ENCODE measurements at regions not wholly inside any gene's neighbourhood (a gene's known extent, or its start where the extent isn't known, plus 50 kb on each side); places are given as distances from the start of the nearest gene placed in this dataset.

DNA sequence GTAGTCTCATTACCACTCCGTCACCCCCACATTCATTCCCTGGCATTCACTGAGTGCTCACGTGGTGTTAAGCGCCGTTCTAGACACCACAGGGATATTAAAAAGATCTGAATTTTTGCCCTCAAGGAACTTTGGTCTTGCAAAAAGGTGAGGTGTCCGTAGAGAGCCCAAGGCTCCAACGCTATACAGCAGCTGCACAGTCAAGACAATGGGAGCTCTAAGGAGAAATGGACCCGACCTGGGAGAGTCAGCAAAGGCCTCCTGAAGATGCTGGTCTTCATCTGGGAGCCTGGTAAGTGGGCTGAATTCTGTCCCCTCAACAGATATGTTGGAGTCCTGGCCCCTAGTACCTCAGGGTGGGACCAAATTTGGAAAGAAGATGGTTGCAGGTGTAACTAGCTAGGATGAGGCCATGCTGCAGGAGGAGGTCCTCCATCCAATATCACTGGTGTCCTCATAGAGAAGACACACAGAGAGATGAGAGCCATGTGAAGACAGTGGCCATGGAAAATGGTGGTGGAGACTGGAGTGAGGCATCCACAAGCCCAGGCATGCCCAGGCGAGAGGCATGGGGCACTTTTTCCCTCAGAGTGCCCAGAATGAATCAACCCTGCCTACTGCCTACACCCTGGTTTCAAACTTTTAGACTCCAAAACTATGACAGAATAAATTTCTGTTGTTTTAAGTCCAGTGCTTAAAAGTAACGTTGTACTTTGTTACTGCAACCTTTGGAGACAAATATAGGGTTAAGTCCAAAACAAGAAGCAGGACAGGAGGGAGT is 247.3 kb downstream of the TTC32 start:
- H3K4me3 Mint-ChIP-seq: no peak overlapping the region
- no peak overlapping the region for H3K27ac Mint-ChIP-seq
- no peaks in the 10 kb centered on the region for H3K9me3 Mint-ChIP-seq
- DNase-seq: no peak
- TF ChIP-seq, protein P1, sequence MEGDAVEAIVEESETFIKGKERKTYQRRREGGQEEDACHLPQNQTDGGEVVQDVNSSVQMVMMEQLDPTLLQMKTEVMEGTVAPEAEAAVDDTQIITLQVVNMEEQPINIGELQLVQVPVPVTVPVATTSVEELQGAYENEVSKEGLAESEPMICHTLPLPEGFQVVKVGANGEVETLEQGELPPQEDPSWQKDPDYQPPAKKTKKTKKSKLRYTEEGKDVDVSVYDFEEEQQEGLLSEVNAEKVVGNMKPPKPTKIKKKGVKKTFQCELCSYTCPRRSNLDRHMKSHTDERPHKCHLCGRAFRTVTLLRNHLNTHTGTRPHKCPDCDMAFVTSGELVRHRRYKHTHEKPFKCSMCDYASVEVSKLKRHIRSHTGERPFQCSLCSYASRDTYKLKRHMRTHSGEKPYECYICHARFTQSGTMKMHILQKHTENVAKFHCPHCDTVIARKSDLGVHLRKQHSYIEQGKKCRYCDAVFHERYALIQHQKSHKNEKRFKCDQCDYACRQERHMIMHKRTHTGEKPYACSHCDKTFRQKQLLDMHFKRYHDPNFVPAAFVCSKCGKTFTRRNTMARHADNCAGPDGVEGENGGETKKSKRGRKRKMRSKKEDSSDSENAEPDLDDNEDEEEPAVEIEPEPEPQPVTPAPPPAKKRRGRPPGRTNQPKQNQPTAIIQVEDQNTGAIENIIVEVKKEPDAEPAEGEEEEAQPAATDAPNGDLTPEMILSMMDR (IDR thresholded peaks at IDR 0.05): no peak
- H3K36me3 Mint-ChIP-seq (ENCODE audit: low read depth): no peaks in the 10 kb centered on the region
- H3K27me3 Mint-ChIP-seq (ENCODE audit: insufficient read depth): peaks cover 7% of the 10 kb centered on the region
- H3K4me1 Mint-ChIP-seq (ENCODE audit: low read depth): peaks cover 20% of the 10 kb centered on the region

DNA sequence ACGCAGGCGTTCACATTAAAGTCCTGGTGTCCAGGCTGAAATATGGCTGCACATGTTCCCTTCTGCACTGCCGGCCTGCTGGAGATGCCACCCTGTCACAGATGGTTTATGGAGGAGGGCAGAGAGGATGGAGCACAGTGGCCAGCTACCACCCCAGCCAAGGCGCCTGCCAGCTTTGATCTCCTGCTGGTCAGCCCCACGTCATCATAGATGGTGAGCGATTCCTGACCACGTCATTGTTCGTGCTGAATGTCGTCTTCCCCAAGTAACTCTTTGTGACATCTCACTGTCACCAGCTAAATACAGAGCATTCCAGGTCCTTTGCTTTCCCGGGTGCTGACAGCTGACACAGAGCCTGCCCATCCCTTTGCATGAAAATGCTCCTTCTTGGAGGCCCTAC is 248.3 kb downstream of the TTC32 start:
- no peaks in the 10 kb centered on the region for H3K9me3 Mint-ChIP-seq
- H3K4me1 Mint-ChIP-seq (ENCODE audit: low read depth): peaks cover 30% of the 10 kb centered on the region
- no peak for DNase-seq
- H3K4me3 Mint-ChIP-seq: no peak overlapping the region
- H3K27ac Mint-ChIP-seq: no peak overlapping the region
- TF ChIP-seq, protein P1 (IDR thresholded peaks at IDR 0.05): no peak
- H3K27me3 Mint-ChIP-seq (ENCODE audit: insufficient read depth): peaks cover 7% of the 10 kb centered on the region
- no peaks in the 10 kb centered on the region for H3K36me3 Mint-ChIP-seq (ENCODE audit: low read depth)

DNA sequence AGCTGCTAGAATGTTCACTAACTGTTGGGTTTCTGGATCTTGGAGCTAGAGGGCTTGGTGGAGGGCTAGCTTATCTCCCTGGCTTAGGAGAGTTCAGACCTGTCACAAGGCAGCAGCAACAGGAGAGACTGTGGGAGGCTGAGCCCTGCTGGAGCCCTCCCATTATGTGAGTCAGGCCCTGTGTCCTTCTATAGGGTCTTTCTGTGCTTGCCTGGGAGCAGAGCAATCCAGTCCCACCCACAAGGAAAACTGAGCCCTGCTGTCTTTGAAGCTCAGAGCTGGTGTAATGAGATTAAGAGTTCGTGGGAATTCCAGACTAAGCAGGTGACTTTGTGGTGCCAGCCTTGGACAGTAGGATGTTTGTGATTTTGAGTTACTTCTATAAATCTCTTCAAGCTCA is 249.0 kb downstream of the TTC32 start:
- Mint-ChIP-seq H3K9me3 (no peaks in the 10 kb centered on the region), H3K27ac (no peak overlapping the region), H3K36me3 (ENCODE audit: low read depth) (no peaks in the 10 kb centered on the region), H3K4me3 (no peak overlapping the region), H3K4me1 (ENCODE audit: low read depth) (peaks cover 33% of the 10 kb centered on the region), H3K27me3 (ENCODE audit: insufficient read depth) (peaks cover 7% of the 10 kb centered on the region)
- no peak for DNase-seq
- TF ChIP-seq, protein P1 (IDR thresholded peaks at IDR 0.05): no peak

DNA sequence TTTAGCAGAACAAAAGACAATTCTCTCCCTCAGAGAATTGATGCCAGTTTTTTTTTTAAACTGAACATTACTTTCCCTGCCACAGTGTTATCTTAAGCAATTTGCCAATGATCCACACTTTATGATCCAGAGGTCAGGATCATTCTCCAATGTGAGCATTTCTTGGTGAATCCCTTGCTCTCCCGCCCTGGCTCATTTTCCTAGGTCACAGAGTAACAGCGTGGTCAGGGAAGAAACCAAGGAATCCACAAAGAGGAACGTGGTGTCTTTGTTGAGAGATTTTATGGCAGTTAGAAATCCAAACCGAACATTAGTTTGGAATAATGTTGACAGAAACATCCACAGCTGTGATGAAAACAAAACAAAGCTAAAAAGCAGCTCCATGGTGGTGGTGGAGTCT is 250.3 kb downstream of the TTC32 start:
- no peak for DNase-seq
- Mint-ChIP-seq H3K27me3 (ENCODE audit: insufficient read depth) (peaks cover 4% of the 10 kb centered on the region), H3K4me1 (ENCODE audit: low read depth) (peaks cover 33% of the 10 kb centered on the region), H3K27ac (no peak overlapping the region), H3K4me3 (no peak overlapping the region), H3K36me3 (ENCODE audit: low read depth) (no peaks in the 10 kb centered on the region), H3K9me3 (no peaks in the 10 kb centered on the region)
- TF ChIP-seq, protein P1 (IDR thresholded peaks at IDR 0.05): no peak

DNA sequence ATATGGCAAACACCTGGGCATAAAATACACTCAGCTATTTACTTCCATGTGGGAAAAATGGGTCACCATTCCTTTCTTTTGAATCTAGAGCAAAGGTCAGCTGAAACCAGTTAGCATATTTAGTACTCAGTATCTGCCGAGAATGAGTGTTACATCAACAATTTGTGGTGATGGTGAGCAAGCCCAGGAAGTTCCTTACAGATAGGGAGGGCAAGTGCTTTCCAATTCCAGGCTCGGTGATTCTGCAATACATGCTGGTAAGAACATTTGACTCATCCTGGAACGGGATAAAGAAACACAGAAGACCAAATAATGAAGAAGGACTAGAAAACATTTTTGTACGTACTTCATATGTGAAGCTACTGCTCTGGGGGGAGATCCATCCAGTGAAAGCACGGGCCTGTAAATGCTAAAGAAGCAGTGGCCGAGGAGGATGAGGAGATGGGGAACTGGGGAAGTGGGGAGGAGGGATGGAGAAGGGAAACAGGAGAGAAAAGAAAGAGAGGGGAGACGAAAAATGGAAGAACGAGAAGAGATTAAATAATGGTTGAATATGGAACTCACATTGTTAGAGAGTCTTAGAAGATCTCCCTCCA is 251.9 kb downstream of the TTC32 start:
- Mint-ChIP-seq H3K27me3 (ENCODE audit: insufficient read depth) (peaks cover 2% of the 10 kb centered on the region), H3K36me3 (ENCODE audit: low read depth) (no peaks in the 10 kb centered on the region), H3K9me3 (no peaks in the 10 kb centered on the region), H3K4me1 (ENCODE audit: low read depth) (peaks cover 33% of the 10 kb centered on the region), H3K27ac (peak overlapping the region; percentile 72), H3K4me3 (peak overlapping the region; percentile 30)
- peak; percentile 97 for DNase-seq
- TF ChIP-seq, protein P1 (IDR thresholded peaks at IDR 0.05): no peak
